GM18498 (cell line): ENCODE measurements at regions not wholly inside any gene's neighbourhood (a gene's known extent, or its start where the extent isn't known, plus 50 kb on each side); places are given as distances from the start of the nearest gene placed in this dataset.

ENCODE experiments used
- ATAC-seq: cut with Tn5 transposase; IDR thresholded peaks from one replicate; pipeline ENCODE4 v1.9.1; 2021; ENCODE audit warnings: mild to moderate bottlenecking, moderate library complexity; ENCODE audit not compliant: unreplicated experiment

- no peak for ATAC-seq
These were observed 52.4 kb upstream of the AGPS start for GRCh38 chr2:177340158-177340557.

GRCh38 chr2:177342736-177343135 is 49.8 kb upstream of the AGPS start:
- ATAC-seq, result no peak
